WTC11 (cell line): ENCODE measurements at regions not wholly inside any gene's neighbourhood (a gene's known extent, or its start where the extent isn't known, plus 50 kb on each side); places are given as distances from the start of the nearest gene placed in this dataset.

Experiments
- ATAC-seq: fragments of 200-7000 bp; cut with Tn5 transposase; 2 replicates; pipeline ENCODE4 v1.10.0; 2021; ENCODE audit warnings: mild to moderate bottlenecking, moderate library complexity
- CTCF ChIA-PET: fragments of 300-600 bp; sonication (Branson Sonifier 250); formaldehyde crosslinking; loops from one replicate; lab custom pipeline; 2021; ENCODE audit warnings: antibody characterized with exemption; lab: Charles Lee
- POLR2A ChIA-PET: fragments of 350-600 bp; sonication (Branson Sonifier 250); formaldehyde crosslinking; loops from one replicate; lab custom pipeline; 2021; ENCODE audit warnings: antibody characterized with exemption; lab: Charles Lee
- DNase-seq: peaks from one replicate; pipeline ENCODE4 v3.0.0; 2021; ENCODE audit warnings: low spot score
- H3K27ac Mint-ChIP-seq: 2 replicates; pipeline ENCODE4 v1.8.0; 2021; ENCODE audit warnings: mixed read lengths
- H3K27me3 Mint-ChIP-seq: 2 replicates; pipeline ENCODE4 v1.8.0; 2021; ENCODE audit warnings: low read depth, mild to moderate bottlenecking, moderate library complexity, mixed read lengths
- H3K36me3 Mint-ChIP-seq: 2 replicates; pipeline ENCODE4 v1.8.0; 2021; ENCODE audit warnings: mixed read lengths
- H3K4me1 Mint-ChIP-seq: 2 replicates; pipeline ENCODE4 v1.8.0; 2022; ENCODE audit warnings: mixed read lengths
- H3K4me3 Mint-ChIP-seq: 2 replicates; pipeline ENCODE4 v1.8.0; 2021; ENCODE audit warnings: mild to moderate bottlenecking, moderate library complexity, mixed read lengths
- H3K9me3 Mint-ChIP-seq: 2 replicates; pipeline ENCODE4 v1.8.0; 2021; ENCODE audit warnings: mixed read lengths
- ATF2 ChIP-seq: sonication (generic); formaldehyde crosslinking; IDR thresholded peaks from 2 replicates; pipeline ENCODE4 v1.8.1; 2022; ENCODE audit warnings: low read depth, missing genetic modification reagents, borderline replicate concordance
- ATF6 ChIP-seq: sonication (generic); formaldehyde crosslinking; IDR thresholded peaks from 2 replicates; pipeline ENCODE4 v1.8.1; 2023; ENCODE audit warnings: mild to moderate bottlenecking, missing genetic modification reagents
- CBFB ChIP-seq: sonication (generic); formaldehyde crosslinking; IDR thresholded peaks from 2 replicates; pipeline ENCODE4 v1.8.1; 2022; ENCODE audit warnings: mild to moderate bottlenecking, low read depth, missing genetic modification reagents
- CDX4 ChIP-seq: fragments of 250-450 bp; sonication (Bioruptor Pico); IDR thresholded peaks from 2 replicates; pipeline ENCODE4 v1.9.0; 2021; ENCODE audit warnings: moderate library complexity, mild to moderate bottlenecking, inconsistent platforms, borderline replicate concordance
- CTCF ChIP-seq: fragments of 200-600 bp; IDR thresholded peaks from 2 replicates; pipeline ENCODE4 v1.8.0; 2022; ENCODE audit warnings: antibody characterized with exemption
- ESRRA ChIP-seq: sonication (generic); formaldehyde crosslinking; IDR thresholded peaks from 2 replicates; pipeline ENCODE4 v1.8.1; 2022; ENCODE audit warnings: mild to moderate bottlenecking, missing genetic modification reagents, borderline replicate concordance
- FOXK1 ChIP-seq: sonication (generic); formaldehyde crosslinking; IDR thresholded peaks from 2 replicates; pipeline ENCODE4 v1.8.0; 2022; ENCODE audit warnings: mild to moderate bottlenecking, moderate library complexity, missing genetic modification reagents
- FOXP1 ChIP-seq: sonication (generic); formaldehyde crosslinking; IDR thresholded peaks from 2 replicates; pipeline ENCODE4 v1.8.0; 2022; ENCODE audit warnings: missing genetic modification reagents, mild to moderate bottlenecking, moderate library complexity, borderline replicate concordance
- JUN ChIP-seq: sonication (generic); formaldehyde crosslinking; IDR thresholded peaks from 2 replicates; pipeline ENCODE4 v1.8.0; 2023; ENCODE audit warnings: mild to moderate bottlenecking, missing genetic modification reagents
- MAX ChIP-seq: sonication (generic); formaldehyde crosslinking; IDR thresholded peaks from 2 replicates; pipeline ENCODE4 v1.8.0; 2022; ENCODE audit warnings: mild to moderate bottlenecking, missing genetic modification reagents
- NR3C1 ChIP-seq: sonication (generic); formaldehyde crosslinking; conservative IDR thresholded peaks from 2 replicates; pipeline ENCODE4 v1.8.1; 2023; ENCODE audit warnings: low read depth, mild to moderate bottlenecking, missing genetic modification reagents
- SMAD4 ChIP-seq: sonication (generic); formaldehyde crosslinking; IDR thresholded peaks from 2 replicates; pipeline ENCODE4 v1.8.0; 2022; ENCODE audit warnings: mild to moderate bottlenecking, missing genetic modification reagents
- ZBTB21 ChIP-seq: sonication (generic); formaldehyde crosslinking; IDR thresholded peaks from 2 replicates; pipeline ENCODE4 v1.8.1; 2023; ENCODE audit warnings: mild to moderate bottlenecking, missing genetic modification reagents, borderline replicate concordance
- ZNF219 ChIP-seq: sonication (generic); formaldehyde crosslinking; IDR thresholded peaks from 2 replicates; pipeline ENCODE4 v1.8.0; 2023; ENCODE audit warnings: missing genetic modification reagents, mild to moderate bottlenecking, borderline replicate concordance
- ZNF263 ChIP-seq: sonication (generic); formaldehyde crosslinking; IDR thresholded peaks from 2 replicates; pipeline ENCODE4 v1.8.1; 2022; ENCODE audit warnings: low read depth, mild to moderate bottlenecking, moderate library complexity, missing genetic modification reagents
- ZNF671 ChIP-seq: fragments of 250-450 bp; sonication (Bioruptor Pico); IDR thresholded peaks from 2 replicates; pipeline ENCODE4 v1.8.0; 2021; ENCODE audit warnings: mild to moderate bottlenecking
- TF ChIP-seq, protein P1 (sequence below): fragments of 250-450 bp; sonication (Bioruptor Pico); IDR thresholded peaks from 2 replicates; pipeline ENCODE4 v1.9.0; 2021; ENCODE audit warnings: mild to moderate bottlenecking, borderline replicate concordance
- TF ChIP-seq, protein P2 (sequence below): fragments of 250-450 bp; sonication (Bioruptor Pico); IDR thresholded peaks from 2 replicates; pipeline ENCODE4 v2.1.2; 2022; ENCODE audit warnings: mild to moderate bottlenecking, moderate library complexity
- TF ChIP-seq, protein P3 (sequence below): fragments of 250-450 bp; sonication (Bioruptor Pico); conservative IDR thresholded peaks from 2 replicates; pipeline ENCODE4 v1.9.0; 2021; ENCODE audit warnings: mild to moderate bottlenecking

DNA sequence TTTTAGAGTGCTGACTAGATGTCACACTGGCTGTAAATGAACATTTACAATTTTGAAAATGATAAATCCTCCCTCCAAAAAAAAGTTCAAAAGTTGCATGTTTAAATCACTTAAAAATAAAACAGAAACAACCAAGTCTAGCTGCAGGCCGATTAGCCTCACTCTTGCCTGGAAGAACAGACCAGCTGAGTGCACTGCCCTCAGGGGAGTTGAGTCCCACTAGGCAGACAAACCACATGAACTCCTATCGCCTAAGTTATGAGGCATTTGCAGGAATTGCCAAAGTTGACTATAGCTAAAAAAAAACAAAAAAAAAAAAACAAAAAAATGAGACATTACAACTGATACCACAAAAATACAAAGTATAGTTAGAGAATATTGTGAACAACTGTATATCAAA, 510.0 kb downstream of the ANKRD7 start:
- POLR2A ChIA-PET, result no interaction called here
- ATAC-seq (no peak), DNase-seq (no peak)
- Mint-ChIP-seq H3K27me3 (no peaks in the 10 kb centered on the region), H3K9me3 (peaks cover 7% of the 10 kb centered on the region; the same call in 1 of the 2 replicates), H3K4me1 (peaks cover 5% of the 10 kb centered on the region), H3K4me3 (no peak overlapping the region), H3K36me3 (no peaks in the 10 kb centered on the region), H3K27ac (no peak overlapping the region)
- CTCF ChIA-PET, result no interaction called here
- TF ChIP-seq NR3C1 (CRISPR knock-in tag), result no peak
- TF ChIP-seq ATF2 (CRISPR knock-in tag), result no peak
- no peak for TF ChIP-seq ATF6 (CRISPR knock-in tag)
- no peak for TF ChIP-seq ZBTB21 (CRISPR knock-in tag)
- TF ChIP-seq FOXK1 (CRISPR knock-in tag), result no peak

DNA sequence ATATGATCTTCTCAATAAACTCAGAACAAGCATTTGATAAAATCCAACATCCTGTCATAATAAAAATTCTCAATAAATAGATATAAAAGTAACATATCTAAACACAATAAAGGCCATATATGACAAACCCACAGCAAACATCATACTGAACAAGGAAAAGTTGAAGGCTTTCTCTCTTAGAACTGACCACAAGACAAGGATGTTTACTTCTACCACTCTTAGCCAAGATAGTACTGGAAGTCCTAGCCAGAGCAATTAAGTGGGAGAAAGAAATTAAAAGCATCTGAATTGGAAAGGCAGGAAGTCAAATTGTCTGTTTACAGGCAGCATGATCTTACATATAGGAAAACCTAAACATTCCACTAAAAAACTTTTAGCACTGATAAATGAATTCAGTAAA, 510.9 kb downstream of the ANKRD7 start:
- CTCF ChIA-PET, result no interaction called here
- no peak overlapping the region for H3K27ac Mint-ChIP-seq
- peaks cover 5% of the 10 kb centered on the region for H3K4me1 Mint-ChIP-seq
- no peaks in the 10 kb centered on the region for H3K27me3 Mint-ChIP-seq
- no peak overlapping the region for H3K4me3 Mint-ChIP-seq
- TF ChIP-seq CBFB, result no peak
- TF ChIP-seq ZBTB21 (CRISPR knock-in tag), result no peak
- TF ChIP-seq CTCF, result no peak
- no peak for TF ChIP-seq FOXP1 (CRISPR knock-in tag)
- TF ChIP-seq ESRRA (CRISPR knock-in tag), result no peak
- no peak for TF ChIP-seq JUN (CRISPR knock-in tag)
- TF ChIP-seq, protein P1, sequence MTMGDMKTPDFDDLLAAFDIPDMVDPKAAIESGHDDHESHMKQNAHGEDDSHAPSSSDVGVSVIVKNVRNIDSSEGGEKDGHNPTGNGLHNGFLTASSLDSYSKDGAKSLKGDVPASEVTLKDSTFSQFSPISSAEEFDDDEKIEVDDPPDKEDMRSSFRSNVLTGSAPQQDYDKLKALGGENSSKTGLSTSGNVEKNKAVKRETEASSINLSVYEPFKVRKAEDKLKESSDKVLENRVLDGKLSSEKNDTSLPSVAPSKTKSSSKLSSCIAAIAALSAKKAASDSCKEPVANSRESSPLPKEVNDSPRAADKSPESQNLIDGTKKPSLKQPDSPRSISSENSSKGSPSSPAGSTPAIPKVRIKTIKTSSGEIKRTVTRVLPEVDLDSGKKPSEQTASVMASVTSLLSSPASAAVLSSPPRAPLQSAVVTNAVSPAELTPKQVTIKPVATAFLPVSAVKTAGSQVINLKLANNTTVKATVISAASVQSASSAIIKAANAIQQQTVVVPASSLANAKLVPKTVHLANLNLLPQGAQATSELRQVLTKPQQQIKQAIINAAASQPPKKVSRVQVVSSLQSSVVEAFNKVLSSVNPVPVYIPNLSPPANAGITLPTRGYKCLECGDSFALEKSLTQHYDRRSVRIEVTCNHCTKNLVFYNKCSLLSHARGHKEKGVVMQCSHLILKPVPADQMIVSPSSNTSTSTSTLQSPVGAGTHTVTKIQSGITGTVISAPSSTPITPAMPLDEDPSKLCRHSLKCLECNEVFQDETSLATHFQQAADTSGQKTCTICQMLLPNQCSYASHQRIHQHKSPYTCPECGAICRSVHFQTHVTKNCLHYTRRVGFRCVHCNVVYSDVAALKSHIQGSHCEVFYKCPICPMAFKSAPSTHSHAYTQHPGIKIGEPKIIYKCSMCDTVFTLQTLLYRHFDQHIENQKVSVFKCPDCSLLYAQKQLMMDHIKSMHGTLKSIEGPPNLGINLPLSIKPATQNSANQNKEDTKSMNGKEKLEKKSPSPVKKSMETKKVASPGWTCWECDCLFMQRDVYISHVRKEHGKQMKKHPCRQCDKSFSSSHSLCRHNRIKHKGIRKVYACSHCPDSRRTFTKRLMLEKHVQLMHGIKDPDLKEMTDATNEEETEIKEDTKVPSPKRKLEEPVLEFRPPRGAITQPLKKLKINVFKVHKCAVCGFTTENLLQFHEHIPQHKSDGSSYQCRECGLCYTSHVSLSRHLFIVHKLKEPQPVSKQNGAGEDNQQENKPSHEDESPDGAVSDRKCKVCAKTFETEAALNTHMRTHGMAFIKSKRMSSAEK, result no peak
- TF ChIP-seq MAX, result no peak
- TF ChIP-seq ZNF263, result no peak
- POLR2A ChIA-PET, result no interaction called here
- no peaks in the 10 kb centered on the region for H3K36me3 Mint-ChIP-seq
- DNase-seq (no peak), ATAC-seq (no peak)
- peaks cover 7% of the 10 kb centered on the region; the same call in 1 of the 2 replicates for H3K9me3 Mint-ChIP-seq

DNA sequence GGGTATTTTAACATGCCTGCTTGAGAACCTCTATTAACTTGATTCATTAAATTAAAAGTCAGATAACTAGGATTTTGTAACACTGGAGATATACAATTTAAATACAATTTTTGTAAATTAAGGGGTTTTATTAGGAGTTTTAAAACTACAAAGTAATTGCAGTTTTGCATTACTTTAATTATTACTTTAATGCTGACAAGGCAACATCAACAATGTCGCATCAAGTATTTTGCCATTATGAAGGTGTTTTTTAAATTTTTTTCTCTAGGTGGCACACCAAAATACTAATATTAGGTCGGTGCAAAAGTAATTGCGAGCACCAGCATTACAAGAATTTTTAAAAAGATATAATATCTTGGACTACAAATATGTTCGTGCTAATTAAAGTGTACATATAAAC, 513.4 kb downstream of the ANKRD7 start:
- ChIA-PET CTCF (no interaction called here), POLR2A (no interaction called here)
- Mint-ChIP-seq H3K4me1 (no peaks in the 10 kb centered on the region), H3K36me3 (no peaks in the 10 kb centered on the region), H3K27ac (no peak overlapping the region), H3K9me3 (peaks cover 5% of the 10 kb centered on the region; the same call in 1 of the 2 replicates), H3K4me3 (no peak overlapping the region), H3K27me3 (no peaks in the 10 kb centered on the region)
- DNase-seq (no peak), ATAC-seq (no peak)
- TF ChIP-seq CDX4, result no peak
- TF ChIP-seq, protein P2, sequence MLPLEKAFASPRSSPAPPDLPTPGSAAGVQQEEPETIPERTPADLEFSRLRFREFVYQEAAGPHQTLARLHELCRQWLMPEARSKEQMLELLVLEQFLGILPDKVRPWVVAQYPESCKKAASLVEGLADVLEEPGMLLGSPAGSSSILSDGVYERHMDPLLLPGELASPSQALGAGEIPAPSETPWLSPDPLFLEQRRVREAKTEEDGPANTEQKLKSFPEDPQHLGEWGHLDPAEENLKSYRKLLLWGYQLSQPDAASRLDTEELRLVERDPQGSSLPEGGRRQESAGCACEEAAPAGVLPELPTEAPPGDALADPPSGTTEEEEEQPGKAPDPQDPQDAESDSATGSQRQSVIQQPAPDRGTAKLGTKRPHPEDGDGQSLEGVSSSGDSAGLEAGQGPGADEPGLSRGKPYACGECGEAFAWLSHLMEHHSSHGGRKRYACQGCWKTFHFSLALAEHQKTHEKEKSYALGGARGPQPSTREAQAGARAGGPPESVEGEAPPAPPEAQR (CRISPR knock-in tag), result no peak
- TF ChIP-seq, protein P3, sequence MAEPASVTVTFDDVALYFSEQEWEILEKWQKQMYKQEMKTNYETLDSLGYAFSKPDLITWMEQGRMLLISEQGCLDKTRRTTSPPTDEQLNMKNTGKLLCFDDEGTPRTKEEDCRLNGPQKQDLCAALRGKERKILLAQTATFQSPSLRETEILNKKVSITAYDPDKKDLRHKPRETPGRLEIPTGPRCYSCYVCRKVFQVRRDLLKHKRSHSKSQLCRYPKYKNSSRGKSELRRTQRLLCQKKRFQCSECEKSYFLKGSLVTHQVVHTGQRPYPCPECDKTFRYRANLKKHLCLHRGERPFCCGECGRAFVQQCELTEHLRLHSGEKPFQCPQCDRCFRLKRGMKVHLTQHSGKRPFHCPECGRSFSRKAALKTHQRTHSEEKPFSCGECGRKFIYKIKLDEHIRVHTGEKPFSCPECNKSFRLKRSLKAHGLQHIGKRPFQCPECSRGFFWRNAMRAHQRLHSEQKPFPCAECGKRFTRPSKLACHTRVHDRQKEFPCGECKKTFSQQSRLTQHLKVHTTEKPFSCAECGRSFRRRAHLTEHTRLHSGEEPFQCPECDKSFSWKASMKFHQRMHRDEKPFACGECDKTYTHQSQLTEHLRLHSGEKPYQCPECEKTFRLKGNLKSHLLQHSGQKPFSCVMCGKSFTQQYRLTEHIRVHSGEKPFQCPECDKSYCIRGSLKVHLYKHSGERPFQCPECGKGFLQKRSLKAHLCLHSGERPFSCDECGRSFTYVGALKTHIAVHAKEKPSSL (CRISPR knock-in tag), result no peak
- no peak for TF ChIP-seq SMAD4 (CRISPR knock-in tag)
- TF ChIP-seq ZNF671 (CRISPR knock-in tag), result no peak
- no peak for TF ChIP-seq ZNF219
